HEK293 (cell line): ENCODE measurements at regions not wholly inside any gene's neighbourhood (a gene's known extent, or its start where the extent isn't known, plus 50 kb on each side); places are given as distances from the start of the nearest gene placed in this dataset.

Experiments used
- HOXC10 ChIP-seq: sonication (generic); formaldehyde crosslinking; IDR thresholded peaks from 2 replicates; pipeline ENCODE4 v1.8.1; 2023; ENCODE audit warnings: mild to moderate bottlenecking, missing genetic modification reagents
- ZNF138 ChIP-seq: fragments of 450-650 bp; formaldehyde crosslinking; IDR thresholded peaks from 2 replicates; pipeline ENCODE4 v1.5.1; 2016; ENCODE audit warnings: missing biosample characterization, missing genetic modification characterization, borderline replicate concordance
- ZNF433 ChIP-seq: fragments of 450-650 bp; formaldehyde crosslinking; IDR thresholded peaks from 2 replicates; pipeline ENCODE4 v1.5.1; 2016; ENCODE audit warnings: missing biosample characterization, missing genetic modification characterization, low read depth
- ZNF518A ChIP-seq: fragments of 450-650 bp; formaldehyde crosslinking; conservative IDR thresholded peaks from 2 replicates; pipeline ENCODE4 v1.5.1; 2016; ENCODE audit warnings: low read depth, missing biosample characterization, missing genetic modification characterization
- ZNF530 ChIP-seq: fragments of 450-650 bp; formaldehyde crosslinking; IDR thresholded peaks from 2 replicates; pipeline ENCODE4 v1.5.1; 2016; ENCODE audit warnings: low read depth, missing biosample characterization, missing genetic modification characterization
- ZNF777 ChIP-seq: fragments of 450-650 bp; formaldehyde crosslinking; IDR thresholded peaks from 2 replicates; pipeline ENCODE4 v1.5.1; 2017; ENCODE audit warnings: missing biosample characterization, missing genetic modification characterization, borderline replicate concordance
- ZNF792 ChIP-seq: fragments of 450-650 bp; formaldehyde crosslinking; IDR thresholded peaks from 2 replicates; pipeline ENCODE4 v1.5.1; 2016; ENCODE audit warnings: missing biosample characterization, missing genetic modification characterization
- ZSCAN16 ChIP-seq: fragments of 450-650 bp; formaldehyde crosslinking; IDR thresholded peaks from 2 replicates; pipeline ENCODE4 v1.5.1; 2016; ENCODE audit warnings: missing biosample characterization, missing genetic modification characterization
- ZSCAN30 ChIP-seq: fragments of 450-650 bp; IDR thresholded peaks from 2 replicates; pipeline ENCODE4 v1.5.1; 2018; ENCODE audit warnings: missing biosample characterization, mild to moderate bottlenecking, missing genetic modification characterization, moderate library complexity
- TF ChIP-seq, protein P1 (sequence below): fragments of 450-650 bp; formaldehyde crosslinking; IDR thresholded peaks from 2 replicates; pipeline ENCODE4 v1.5.1; 2016; ENCODE audit warnings: missing biosample characterization, missing genetic modification characterization
- TF ChIP-seq, protein P2 (sequence below): fragments of 450-650 bp; formaldehyde crosslinking; IDR thresholded peaks from 2 replicates; pipeline ENCODE4 v1.5.1; 2017; ENCODE audit warnings: missing biosample characterization, missing genetic modification characterization
- TF ChIP-seq, protein P3 (sequence below): fragments of 450-650 bp; formaldehyde crosslinking; optimal IDR thresholded peaks from 2 replicates; pipeline ENCODE3; 2016; ENCODE audit warnings: missing biosample characterization, mild to moderate bottlenecking, missing genetic modification characterization

DNA sequence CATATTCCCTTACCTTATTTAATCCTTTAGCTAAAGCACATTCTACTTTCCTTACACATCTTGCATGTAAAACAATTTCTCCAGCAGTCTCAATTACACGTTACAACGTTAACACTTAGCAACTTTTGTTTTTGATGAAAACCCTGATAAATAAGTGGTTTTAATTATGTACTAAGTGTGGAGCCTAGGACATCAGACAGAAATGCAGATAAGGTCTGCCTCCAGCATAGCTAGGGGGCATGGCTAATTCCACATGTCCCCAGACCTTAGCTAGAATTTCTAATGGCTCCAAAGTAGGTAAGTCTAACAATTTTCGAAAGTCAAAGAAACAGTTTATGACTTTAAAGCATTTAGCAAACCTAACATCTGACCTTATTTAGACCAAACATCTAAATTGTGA is 77.4 kb upstream of the TERB2 start:
- TF ChIP-seq, protein P1, sequence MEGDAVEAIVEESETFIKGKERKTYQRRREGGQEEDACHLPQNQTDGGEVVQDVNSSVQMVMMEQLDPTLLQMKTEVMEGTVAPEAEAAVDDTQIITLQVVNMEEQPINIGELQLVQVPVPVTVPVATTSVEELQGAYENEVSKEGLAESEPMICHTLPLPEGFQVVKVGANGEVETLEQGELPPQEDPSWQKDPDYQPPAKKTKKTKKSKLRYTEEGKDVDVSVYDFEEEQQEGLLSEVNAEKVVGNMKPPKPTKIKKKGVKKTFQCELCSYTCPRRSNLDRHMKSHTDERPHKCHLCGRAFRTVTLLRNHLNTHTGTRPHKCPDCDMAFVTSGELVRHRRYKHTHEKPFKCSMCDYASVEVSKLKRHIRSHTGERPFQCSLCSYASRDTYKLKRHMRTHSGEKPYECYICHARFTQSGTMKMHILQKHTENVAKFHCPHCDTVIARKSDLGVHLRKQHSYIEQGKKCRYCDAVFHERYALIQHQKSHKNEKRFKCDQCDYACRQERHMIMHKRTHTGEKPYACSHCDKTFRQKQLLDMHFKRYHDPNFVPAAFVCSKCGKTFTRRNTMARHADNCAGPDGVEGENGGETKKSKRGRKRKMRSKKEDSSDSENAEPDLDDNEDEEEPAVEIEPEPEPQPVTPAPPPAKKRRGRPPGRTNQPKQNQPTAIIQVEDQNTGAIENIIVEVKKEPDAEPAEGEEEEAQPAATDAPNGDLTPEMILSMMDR (tag by site-specific recombination), result no peak
- TF ChIP-seq HOXC10 (CRISPR knock-in tag) (no peak), ZNF433 (tag by site-specific recombination) (no peak), ZNF138 (tag by site-specific recombination) (no peak), ZSCAN30 (no peak), ZNF530 (tag by site-specific recombination) (no peak), ZSCAN16 (tag by site-specific recombination) (no peak), ZNF792 (tag by site-specific recombination) (no peak), ZNF518A (tag by site-specific recombination) (no peak), ZNF777 (tag by site-specific recombination) (no peak)
- TF ChIP-seq, protein P2, sequence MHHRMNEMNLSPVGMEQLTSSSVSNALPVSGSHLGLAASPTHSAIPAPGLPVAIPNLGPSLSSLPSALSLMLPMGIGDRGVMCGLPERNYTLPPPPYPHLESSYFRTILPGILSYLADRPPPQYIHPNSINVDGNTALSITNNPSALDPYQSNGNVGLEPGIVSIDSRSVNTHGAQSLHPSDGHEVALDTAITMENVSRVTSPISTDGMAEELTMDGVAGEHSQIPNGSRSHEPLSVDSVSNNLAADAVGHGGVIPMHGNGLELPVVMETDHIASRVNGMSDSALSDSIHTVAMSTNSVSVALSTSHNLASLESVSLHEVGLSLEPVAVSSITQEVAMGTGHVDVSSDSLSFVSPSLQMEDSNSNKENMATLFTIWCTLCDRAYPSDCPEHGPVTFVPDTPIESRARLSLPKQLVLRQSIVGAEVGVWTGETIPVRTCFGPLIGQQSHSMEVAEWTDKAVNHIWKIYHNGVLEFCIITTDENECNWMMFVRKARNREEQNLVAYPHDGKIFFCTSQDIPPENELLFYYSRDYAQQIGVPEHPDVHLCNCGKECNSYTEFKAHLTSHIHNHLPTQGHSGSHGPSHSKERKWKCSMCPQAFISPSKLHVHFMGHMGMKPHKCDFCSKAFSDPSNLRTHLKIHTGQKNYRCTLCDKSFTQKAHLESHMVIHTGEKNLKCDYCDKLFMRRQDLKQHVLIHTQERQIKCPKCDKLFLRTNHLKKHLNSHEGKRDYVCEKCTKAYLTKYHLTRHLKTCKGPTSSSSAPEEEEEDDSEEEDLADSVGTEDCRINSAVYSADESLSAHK (tag by site-specific recombination), result no peak
- TF ChIP-seq, protein P3, sequence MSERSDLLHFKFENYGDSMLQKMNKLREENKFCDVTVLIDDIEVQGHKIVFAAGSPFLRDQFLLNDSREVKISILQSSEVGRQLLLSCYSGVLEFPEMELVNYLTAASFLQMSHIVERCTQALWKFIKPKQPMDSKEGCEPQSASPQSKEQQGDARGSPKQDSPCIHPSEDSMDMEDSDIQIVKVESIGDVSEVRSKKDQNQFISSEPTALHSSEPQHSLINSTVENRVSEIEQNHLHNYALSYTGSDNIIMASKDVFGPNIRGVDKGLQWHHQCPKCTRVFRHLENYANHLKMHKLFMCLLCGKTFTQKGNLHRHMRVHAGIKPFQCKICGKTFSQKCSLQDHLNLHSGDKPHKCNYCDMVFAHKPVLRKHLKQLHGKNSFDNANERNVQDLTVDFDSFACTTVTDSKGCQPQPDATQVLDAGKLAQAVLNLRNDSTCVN (tag by site-specific recombination), result no peak
